MV-4-11 (cell line): ENCODE measurements at regions not wholly inside any gene's neighbourhood (a gene's known extent, or its start where the extent isn't known, plus 50 kb on each side); places are given as distances from the start of the nearest gene placed in this dataset.
A peak's percentile ranks its signal among the peaks of the same experiment; 100 is the strongest.

Experiments used
- DNase-seq: peaks from one replicate; lab custom pipeline; 2025; lab: John Stamatoyannopoulos, UW

DNA sequence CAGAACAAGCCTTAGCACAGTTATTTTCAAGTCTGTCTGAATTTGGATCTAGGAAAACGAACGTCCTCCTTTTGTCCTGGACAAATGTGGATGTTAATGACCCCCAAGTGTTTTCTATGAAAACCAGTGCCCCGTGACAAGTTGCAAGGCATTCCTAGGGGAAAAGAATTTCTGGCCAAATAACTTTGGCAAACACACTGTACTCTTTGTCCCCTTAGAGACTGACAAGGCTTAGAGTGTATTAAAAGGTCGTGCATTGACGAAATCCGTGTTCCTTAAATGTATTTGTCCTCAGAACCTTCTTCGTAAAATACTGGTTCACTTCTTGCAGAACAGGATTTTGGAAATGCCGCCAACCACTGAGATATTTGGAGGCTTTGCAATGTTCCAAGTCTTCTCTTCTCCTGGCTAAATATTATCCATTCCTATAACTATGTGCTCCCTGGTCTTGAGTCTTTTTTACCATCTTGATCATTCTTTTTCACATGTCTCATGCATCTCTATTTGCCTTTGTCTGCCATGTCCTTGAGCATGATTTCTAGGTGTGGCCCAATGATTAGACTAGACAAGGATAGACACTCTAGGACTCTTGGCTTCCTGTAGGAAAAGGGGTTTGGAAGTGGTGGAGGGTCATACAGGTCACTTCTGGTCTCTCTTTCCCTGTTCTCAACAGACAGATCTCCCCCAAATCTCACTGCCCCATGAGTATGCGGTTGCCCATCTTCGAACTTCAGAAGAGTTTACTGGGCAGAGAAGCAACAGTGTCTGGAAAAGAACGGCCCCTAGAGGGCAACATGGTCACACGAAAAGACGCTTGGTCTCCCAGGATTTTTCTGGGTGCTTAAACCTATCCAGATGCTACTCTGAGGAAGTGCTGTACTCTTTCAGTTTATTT, 117.5 kb downstream of the EDEM1 start:
- DNase-seq, result peak; percentile 63

DNA sequence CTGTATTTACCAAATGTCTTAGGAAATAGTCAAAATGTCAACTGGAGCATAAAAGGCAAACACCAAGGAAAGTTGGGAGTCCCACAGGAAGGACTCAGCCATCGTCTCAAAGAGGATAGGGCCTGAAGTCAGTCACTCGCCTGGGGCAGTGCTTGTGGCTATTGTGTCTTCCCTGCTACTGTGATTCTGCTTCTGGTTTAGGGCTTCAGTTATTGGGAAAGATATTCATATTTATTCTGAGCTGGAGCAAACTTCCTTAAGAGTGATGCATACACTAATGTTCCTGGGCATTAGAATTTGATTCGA, 118.1 kb downstream of the EDEM1 start:
- no peak for DNase-seq

DNA sequence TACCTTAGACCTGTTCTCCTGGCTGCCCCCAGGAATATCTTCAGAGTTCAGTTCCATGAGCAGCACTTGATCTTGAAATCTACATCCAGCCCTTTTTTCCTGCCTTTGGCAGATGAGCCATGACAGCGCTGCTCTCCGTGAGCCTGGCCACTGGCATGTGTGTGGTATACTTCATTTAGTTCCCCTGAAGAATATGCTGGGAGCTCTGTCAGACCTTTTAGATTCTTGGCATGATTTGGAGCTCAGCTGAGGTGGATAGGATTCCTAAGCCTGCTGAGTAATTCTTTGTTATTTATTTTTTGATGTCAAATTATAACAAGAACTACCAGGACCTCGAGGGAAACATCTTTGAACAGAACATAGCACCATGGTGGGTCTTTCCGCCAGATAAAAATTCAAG, 121.7 kb downstream of the EDEM1 start:
- no peak for DNase-seq

DNA sequence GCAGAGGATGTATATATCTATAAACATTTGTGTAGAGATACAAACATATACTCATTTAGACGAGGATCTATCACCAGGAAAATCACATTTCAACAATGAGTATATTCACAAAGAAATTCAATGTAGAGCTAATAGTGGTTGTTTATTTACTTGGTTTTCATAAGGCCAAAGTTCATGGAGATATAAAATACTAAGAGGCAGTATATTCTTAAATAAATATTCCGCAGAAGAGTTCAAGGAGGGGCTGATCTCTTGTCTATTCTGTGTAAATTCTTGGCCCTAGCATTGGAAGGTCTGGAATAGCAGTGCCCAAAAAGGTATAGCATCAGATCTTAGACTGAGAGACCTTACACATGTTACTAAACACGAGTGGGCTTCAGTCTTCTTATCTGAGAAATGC, 122.1 kb downstream of the EDEM1 start:
- DNase-seq, result no peak

DNA sequence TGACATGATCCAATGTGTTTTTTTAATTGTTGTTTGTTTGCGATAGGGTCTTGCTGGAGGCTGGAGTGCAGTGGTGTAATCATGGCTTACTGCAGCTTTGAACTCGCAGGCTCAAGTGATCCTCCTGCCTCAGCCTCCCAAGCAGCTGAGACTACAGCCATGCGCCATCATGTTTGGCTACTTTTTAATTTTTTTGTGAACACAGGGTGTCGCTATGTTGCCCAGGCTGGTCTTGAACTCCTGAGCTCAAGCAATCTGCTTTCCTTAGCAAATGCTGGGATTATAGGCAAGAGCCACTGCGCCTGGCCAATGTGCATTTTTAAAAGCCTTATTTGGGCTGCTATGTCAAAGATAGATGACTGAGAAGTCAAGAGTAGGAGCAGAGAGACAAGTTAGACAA, 123.0 kb downstream of the EDEM1 start:
- no peak for DNase-seq

DNA sequence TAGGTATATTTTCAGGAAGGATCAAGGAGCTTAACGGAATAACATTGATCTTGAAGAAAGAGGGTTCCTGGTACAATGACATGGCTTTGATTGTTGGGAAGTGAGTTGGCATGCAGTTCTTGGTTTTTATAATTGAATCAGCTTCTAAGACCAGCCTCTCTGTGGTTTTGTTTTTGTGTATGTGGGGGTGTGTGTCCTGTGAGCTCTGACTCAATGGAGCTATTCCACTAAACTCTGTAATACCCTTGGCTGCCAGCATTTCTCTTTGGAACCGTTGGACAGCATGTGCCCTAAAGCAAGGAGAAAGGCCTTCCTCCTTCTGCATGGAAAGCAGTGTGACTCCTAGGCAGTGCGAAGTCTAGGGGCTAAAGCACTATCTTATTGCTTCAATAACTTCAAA, 124.8 kb downstream of the EDEM1 start:
- DNase-seq, result no peak

DNA sequence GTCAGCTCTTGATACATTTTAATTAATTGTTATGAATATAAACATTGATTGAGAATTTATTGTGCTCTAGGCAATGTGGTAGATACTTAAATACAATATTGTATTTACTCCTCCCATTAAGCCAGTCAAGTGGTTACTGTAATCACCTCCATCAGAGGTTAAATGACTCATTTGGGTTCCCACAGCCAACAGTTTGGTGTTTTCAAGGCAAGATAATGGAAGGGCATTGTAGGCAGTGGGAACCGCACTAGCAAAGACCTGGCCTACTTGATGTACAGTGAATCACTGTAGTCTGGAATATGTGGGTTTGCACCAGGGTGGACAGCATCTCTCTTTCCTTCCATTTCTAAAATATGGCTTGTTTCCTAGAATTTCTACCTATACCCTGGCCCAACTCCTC, 127.4 kb downstream of the EDEM1 start:
- DNase-seq, result no peak

DNA sequence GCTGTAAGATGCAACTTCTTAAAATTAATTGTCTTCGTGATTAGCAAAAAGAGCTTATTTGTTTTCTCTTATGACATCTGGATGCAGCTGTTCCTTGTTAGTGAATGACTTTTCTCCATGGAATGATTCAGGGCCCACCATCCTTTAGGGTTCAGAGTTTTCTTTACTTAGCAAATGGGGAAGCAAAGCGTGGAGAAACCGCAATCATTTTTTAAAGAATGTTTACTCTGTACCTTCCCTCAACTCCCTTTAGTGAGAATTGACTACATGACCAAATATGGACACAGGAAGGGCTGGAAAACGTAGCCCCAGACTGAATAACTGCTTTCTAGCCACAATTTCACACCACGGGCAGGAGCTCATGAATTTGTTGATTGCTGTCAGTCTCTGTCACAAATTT, 130.1 kb downstream of the EDEM1 start:
- peak; percentile 72 for DNase-seq

DNA sequence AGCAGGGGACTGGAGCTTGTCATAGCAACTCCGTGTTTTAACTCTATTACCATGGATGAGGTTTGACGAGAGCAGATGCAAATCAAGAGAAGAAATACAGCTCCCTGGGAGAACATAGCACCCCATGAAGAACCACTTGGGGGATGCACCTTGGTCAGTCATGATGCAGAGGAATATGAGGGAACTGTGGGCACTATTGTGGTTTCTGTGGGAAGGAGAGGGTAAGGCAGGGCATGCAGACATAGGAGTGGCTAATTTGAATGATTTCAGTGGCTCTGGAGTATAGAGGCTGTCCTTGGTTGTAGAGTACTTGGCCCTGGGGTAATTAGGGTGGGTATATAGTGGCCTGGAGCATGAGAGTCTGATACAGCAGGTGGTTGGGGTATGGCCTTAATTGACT, 131.9 kb downstream of the EDEM1 start:
- peak; percentile 6 for DNase-seq

DNA sequence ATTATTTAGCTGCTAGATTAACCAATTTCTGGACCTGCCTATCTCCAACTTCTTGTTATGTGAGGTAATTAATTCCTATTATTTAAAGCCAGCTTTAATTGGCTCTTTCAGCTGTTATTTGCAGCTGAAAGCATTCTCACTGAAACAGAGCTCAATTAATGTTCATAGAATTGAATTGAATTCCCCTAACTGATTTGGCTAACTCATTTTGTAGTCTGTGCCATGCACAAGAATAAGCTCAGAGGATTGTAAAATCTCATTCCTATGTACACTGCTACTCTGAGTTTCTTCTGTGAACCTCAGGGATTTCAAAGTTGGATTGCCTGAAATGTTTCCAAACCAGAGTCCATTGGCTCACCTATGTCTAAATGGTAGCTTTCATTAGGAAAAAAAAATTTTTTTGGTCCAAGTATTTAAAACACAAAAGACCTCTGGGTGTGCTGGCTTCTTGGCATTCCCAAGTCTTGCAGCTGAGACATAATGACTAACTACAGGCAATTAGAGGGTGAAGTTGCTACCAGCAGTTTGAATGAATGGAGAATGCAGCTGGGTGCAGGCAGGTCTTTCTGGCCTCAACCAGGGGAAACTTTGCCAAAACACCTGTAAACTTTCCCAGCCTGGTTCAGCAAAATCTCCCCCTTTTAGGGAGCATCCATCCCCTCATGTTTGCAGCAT, 134.3 kb downstream of the EDEM1 start:
- no peak for DNase-seq

DNA sequence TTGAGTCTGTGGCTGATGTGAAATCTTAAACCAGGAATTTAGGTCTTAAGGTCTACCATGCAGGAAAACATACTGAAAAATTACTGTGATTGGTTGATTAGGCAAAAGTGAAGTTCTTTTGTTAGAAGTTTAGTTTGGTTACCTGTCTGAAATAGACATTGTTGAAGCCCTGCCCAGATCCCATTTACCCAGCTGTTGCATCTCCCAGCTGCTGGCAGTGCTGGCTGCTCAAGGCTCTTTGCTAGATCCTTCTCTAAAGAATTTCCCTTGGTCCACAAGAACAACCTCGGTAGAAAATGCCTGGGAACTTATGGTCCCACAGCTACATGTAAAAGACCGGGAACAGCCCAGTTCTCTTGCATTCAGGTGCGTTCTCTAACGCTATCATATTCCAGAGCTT, 137.3 kb downstream of the EDEM1 start:
- DNase-seq, result no peak

DNA sequence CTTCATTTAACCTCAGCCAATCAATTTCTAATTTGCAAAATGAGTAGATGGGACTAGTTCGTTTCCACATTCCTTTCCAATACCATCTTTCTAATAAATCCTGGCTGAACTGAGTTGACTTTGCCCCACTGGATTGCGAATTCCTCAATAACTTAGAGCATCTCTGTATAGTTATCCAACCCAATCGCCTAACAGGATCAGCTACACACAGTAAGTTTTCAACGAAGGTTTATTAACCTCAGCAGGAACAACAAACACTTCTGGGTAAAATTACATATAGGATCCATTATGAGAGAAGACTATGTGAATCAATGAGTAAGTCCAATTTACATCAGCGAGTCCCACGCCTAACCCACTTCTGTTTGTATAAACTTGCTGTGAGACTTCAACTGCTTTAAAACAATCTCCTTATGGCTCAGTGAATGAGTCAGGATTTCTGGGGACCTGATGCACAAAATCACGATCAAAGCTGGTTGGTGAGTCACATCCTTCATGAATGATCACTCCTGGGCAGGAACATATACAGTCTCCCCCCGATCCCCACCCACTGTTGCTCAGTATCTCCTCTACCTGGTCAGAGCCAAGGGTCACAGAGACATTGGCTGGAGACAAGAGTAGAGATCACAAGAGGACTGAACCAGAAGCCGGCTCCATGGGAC, 142.8 kb downstream of the EDEM1 start:
- DNase-seq, result no peak

DNA sequence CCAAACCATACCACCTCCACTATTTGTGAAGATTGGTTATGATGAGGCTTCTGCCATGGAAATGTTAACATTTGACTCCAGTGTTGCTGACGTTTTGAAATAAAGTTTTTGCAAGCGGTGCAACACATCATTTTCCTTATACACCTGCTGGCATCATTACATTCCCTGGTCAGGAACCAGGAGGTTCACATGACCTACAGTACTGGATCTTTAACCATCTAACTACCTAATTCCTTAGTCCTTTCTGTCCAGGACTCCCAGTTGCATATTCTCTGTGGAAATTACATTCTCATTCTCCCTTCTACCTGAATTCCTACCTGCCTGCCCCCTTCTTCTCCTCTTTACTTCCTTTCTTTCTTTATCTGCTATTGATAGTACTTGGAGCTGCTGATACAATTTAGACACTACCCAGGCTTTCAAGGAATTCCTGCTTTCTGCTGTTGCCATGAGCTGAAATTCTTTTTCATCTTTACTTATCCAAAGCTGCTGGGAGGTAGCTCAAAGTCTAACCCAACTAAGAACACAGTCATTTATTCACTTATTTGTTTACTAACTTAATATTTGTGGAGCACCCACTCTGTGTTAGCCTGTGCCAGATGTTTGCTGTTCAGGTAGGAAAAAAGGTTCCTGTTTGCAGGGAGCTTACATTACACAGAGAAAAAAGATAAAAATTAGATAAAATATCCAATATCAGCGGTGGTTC, 144.2 kb downstream of the EDEM1 start:
- no peak for DNase-seq

DNA sequence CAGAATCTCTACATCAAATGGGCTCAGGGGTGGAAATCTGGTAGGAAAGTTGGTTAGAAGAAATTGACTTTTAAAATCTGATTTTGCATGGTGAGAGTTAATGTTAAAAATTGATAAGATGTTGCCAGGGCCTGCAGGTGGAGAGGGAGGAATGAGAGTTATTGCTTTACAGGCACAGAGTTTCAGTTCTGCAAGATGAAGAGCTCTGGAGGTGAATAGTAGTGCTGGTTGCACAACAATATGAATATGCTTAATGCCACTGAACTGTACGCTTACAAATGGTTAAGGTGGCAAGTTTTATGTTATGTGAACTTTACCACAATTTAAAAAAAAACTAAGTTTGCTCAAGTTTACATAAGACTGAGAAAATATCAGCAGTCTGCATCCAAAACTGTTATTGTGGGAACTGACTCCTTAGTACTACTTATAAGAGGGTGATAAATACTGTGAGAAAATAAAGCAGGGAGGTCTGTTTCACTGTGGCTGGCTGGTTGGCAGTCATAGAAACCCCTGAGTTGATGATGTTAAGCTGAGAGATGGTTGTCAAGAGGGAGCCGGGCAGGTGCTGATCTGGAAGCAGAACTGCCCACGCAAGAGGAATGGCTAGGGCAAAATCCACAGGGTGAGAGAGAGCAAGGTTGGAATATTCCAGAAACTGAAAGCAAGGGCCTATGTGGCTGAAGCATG, 144.9 kb downstream of the EDEM1 start:
- peak; percentile 59 for DNase-seq

DNA sequence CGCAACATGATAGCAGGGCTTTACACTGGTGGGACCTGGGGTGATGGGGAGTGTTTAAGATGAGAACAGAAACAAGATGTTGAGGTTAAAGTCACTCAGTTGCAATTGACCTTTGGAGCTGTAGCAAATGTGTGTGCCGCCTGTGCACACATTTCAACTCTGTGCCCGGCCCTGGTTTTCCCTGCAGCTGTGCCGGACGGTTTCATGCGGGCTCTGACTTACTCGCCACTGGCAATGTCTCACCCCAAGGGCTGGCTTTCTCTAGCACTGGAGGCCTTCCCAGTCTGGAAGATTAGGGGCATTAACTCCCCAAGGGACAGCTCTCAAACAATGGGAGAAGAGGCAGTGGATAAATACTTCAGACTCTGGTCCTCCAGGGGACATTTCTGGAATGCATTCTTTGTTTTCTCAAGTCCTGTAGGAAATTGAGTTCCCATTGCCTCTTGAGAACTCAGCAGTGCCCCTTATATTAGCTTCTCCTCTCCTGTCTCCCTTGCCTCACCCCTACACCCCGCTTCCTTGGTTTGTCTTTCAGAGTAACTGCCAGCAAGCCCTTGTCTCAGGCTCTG, 152.5 kb downstream of the EDEM1 start:
- DNase-seq, result peak; percentile 12

DNA sequence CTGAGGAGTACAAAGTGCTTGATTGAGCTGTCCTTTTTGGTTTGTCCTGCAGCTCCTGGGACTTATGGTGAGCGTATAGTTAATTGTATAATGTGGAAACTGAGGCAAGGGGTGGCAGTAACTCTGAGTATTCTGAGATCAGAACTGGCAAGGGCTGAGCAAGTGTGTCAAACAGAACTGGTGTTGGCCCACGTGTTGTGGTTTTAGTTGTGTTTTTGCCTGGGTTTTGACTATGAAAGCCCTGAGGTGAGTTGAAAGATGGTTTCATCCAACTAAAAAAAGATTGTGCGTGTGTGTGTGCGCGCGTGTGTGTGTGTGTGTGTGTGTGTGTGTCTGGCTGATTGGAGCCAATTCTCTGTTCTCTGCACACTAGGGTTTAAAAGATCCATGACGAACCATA, 154.1 kb downstream of the EDEM1 start:
- DNase-seq, result no peak

DNA sequence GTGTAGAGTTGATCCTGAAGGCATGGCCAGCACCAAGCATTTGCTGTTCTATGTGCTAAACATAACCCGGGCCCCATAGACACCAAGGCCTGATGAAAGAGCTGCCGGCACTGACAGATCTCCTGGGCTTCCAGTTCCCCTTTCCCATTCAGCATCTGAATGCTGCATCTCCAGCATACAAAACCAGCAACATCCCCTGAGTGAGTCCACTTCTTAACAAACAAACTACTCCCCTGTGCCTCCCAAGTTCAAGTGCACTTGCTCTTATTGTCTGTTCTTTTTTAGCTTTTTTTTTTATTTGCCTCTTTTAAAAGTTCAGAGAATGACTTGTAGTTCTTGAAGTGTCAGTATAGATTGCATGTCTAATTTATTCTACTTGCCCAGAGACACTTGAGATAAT, 156.0 kb downstream of the EDEM1 start:
- peak; percentile 90 for DNase-seq

DNA sequence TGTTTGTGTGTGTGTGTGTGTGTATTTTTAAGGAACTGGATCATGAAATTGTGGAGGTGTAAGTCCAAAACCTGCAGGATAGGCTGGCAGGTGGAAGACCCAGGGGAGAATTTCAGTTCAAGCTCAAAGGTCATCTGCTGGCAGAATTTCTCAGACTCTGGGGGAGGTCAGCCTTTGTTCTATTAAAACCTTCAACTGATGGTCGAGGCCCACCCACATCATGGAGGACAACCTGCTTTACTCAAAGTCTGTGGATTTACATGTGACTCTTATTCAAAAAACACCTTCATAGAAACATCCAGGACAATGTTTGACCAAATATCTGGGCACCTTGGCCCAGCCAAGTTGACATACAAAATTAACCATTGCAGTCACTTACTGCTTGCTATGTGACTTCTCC, 157.2 kb downstream of the EDEM1 start:
- DNase-seq, result no peak

DNA sequence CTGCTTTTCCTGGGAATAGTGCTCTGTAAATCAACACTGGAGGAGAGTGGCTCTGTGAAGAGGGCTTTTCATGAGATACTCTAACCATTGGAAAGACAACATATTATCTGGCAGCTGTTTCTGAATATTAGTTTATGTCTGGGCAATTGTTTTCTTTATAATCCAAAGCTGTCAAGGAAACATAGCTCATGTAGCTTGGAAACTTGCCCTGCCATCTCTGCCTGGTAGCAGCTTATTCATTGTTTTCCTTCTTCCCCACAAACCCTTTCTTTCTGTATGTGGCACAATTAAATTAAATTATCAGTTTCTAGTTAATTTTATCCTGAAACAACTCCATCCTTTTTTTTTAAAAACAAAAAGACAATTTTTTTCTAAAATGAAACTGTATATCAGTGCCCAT, 160.0 kb downstream of the EDEM1 start:
- no peak for DNase-seq

DNA sequence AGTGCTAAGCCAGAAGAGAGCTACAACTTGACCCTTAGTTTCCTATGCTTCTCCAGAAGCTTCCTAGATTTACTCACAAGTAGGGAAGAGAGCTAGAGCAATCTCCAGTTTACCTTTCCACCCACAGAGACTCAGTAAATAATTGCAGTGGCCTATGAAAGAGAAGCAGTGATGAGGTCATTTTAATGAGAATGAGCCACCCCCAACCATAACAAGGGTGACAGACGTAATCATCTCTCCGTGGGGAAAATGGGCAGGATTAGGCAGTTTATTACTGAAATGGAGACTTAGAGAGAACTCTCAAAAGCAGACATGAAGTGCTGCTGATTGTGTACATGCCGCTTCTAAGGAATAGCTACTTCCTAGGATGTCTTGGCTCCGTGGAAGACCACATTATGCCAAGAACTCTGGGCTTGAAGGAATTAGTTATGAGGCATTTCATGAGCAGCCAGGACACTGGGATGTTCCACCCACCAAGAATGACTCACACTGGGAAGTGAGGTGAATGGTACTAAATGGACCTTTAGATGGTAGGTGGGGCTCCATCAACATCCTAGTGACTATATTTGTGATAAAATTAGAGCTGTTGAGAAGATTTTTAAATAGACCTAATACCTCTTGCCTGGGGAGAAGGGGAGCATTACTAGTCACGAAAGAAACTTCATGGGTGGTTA, 160.9 kb downstream of the EDEM1 start:
- DNase-seq, result no peak

DNA sequence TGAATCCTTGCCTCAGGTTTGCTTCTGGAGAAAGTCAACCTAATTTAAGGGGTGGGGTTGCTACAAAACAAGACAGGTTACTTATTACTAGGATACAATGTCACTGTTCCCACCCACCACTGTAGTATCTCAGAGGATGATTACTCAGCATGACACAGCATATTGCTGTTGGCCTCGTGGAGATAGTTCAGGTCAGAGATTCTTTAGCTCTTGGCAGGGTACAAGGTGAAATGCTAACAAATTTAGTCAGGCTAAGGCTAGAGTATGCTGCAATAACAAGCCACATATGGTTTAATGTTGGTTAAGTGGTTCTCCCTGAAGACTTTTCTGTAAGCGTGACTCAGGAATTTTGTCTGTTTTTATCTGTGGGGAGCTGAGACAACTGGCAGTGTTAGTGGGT, 161.8 kb downstream of the EDEM1 start:
- DNase-seq, result no peak
